A549 (cell line): ENCODE measurements at regions not wholly inside any gene's neighbourhood (a gene's known extent, or its start where the extent isn't known, plus 50 kb on each side); places are given as distances from the start of the nearest gene placed in this dataset.

ENCODE experiments used
- ATAC-seq, 2 experiments: fragments of 200-7000 bp in 1 of 2; fragments of >200 bp in 1 of 2; cut with Nextera tagmentation in 1 of 2; cut with Tn5 transposase in 1 of 2; 3 replicates each; pipeline versions ENCODE4 v1.8.0 to v1.9.1; 2018 to 2020; ENCODE audit warnings: mild to moderate bottlenecking in 1 of 2, moderate library complexity in 1 of 2
- CTCF ChIA-PET: fragments of 300-600 bp; sonication (Branson Sonifier 250); formaldehyde crosslinking; extraction: SDS; loops from one replicate; lab custom pipeline; 2021; ENCODE audit warnings: antibody characterized with exemption, inconsistent platforms; lab: Yijun Ruan, JAX
- POLR2A ChIA-PET: fragments of 350-600 bp; formaldehyde crosslinking; extraction: SDS; loops from one replicate; lab custom pipeline; 2021; ENCODE audit warnings: antibody characterized with exemption, inconsistent platforms; lab: Yijun Ruan, JAX
- DNase-seq, 2 experiments: peaks; one replicate each; pipeline versions ENCODE4 v3.0.0 to v3.0.0-alpha.2; 2011 to 2016; ENCODE audit warnings: low read depth in 1 of 2, low spot score in 1 of 2
- FAIRE-seq: peaks from 2 replicates; lab custom pipeline; 2011; peaks lifted over from hg19 to GRCh38; lab: Jason Lieb, UNC
- H3K27ac ChIP-seq, 2 experiments: fragments of >200 bp; sonication (Bioruptor Twin); formaldehyde crosslinking; 3 replicates each; pipeline ENCODE4 v1.5.1; 2016 to 2017
- H3K4me1 ChIP-seq: fragments of >200 bp; sonication (Bioruptor Twin); formaldehyde crosslinking; 3 replicates; pipeline ENCODE4 v1.6.1; 2016
- H3K4me2 ChIP-seq: fragments of >200 bp; sonication (Bioruptor Twin); formaldehyde crosslinking; 3 replicates; pipeline ENCODE4 v1.6.1; 2016
- H3K4me3 ChIP-seq: fragments of >200 bp; sonication (Bioruptor Twin); formaldehyde crosslinking; 3 replicates; pipeline ENCODE4 v1.5.1; 2016
- H3K9me3 ChIP-seq: fragments of >200 bp; sonication (Bioruptor Twin); formaldehyde crosslinking; 3 replicates; pipeline ENCODE4 v1.6.1; 2016
- BHLHE40 ChIP-seq: IDR thresholded peaks from 2 replicates; pipeline ENCODE4 v1.6.1; 2012; ENCODE audit warnings: low read depth, low read length, inconsistent platforms
- CHD4 ChIP-seq: fragments of 200-600 bp; sonication (generic); IDR thresholded peaks from 2 replicates; pipeline ENCODE4 v1.6.1; 2016; ENCODE audit warnings: antibody characterized with exemption, mild to moderate bottlenecking, borderline replicate concordance
- ESRRA ChIP-seq: fragments of 150-350 bp; IDR thresholded peaks from 2 replicates; pipeline ENCODE4 v1.6.1; 2014; ENCODE audit warnings: mild to moderate bottlenecking, low read length, borderline replicate concordance
- FOXS1 ChIP-seq: fragments of 250-450 bp; sonication (Bioruptor Pico); IDR thresholded peaks from 2 replicates; pipeline ENCODE4 v1.5.0; 2020; ENCODE audit warnings: mild to moderate bottlenecking, moderate library complexity
- GATA3 ChIP-seq: IDR thresholded peaks from 2 replicates; pipeline ENCODE4 v1.6.1; 2012; ENCODE audit warnings: borderline replicate concordance
- HES2 ChIP-seq: fragments of >200 bp; sonication (Bioruptor Twin); formaldehyde crosslinking; IDR thresholded peaks from 2 replicates; pipeline ENCODE4 v1.6.1; 2016
- HMGXB4 ChIP-seq: fragments of 250-450 bp; sonication (Bioruptor Pico); IDR thresholded peaks from 2 replicates; pipeline ENCODE4 v1.5.0; 2021; ENCODE audit warnings: mild to moderate bottlenecking, moderate library complexity, borderline replicate concordance
- JUNB ChIP-seq: fragments of >200 bp; sonication (Bioruptor Twin); formaldehyde crosslinking; IDR thresholded peaks from 2 replicates; pipeline ENCODE4 v1.6.1; 2016
- KDM1A ChIP-seq: fragments of 200-600 bp; sonication (generic); IDR thresholded peaks from 2 replicates; pipeline ENCODE4 v1.6.1; 2016; ENCODE audit warnings: low read depth, mild to moderate bottlenecking
- MAX ChIP-seq: IDR thresholded peaks from 2 replicates; pipeline ENCODE4 v1.6.1; 2012
- NFE2L2 ChIP-seq: fragments of 150-350 bp; conservative IDR thresholded peaks from 2 replicates; pipeline ENCODE4 v1.6.1; 2014; ENCODE audit warnings: low read length
- NR3C1 ChIP-seq: fragments of >200 bp; sonication (Bioruptor Twin); formaldehyde crosslinking; IDR thresholded peaks from 3 replicates; pipeline ENCODE4 v1.6.1; 2017
- POLR2A ChIP-seq: IDR thresholded peaks from 2 replicates; pipeline ENCODE4 v1.6.1; 2012; ENCODE audit warnings: mild to moderate bottlenecking, low read length
- POLR2AphosphoS2 ChIP-seq: conservative IDR thresholded peaks from 2 replicates; pipeline ENCODE4 v1.6.1; 2012; ENCODE audit warnings: low read length, improper control_type of control experiment, inconsistent platforms
- REST ChIP-seq: fragments of 200-600 bp; sonication (generic); IDR thresholded peaks from 2 replicates; pipeline ENCODE4 v1.6.1; 2016; ENCODE audit warnings: antibody characterized with exemption, mild to moderate bottlenecking, moderate library complexity
- SMC3 ChIP-seq: fragments of >200 bp; sonication (Bioruptor Twin); formaldehyde crosslinking; IDR thresholded peaks from 3 replicates; pipeline ENCODE4 v1.6.1; 2018; ENCODE audit warnings: inconsistent platforms
- TP53 ChIP-seq: fragments of 250-450 bp; sonication (Bioruptor Pico); IDR thresholded peaks from 2 replicates; pipeline ENCODE4 v1.5.0; 2021; ENCODE audit warnings: mild to moderate bottlenecking, moderate library complexity
- USF2 ChIP-seq: fragments of 450-650 bp; IDR thresholded peaks from 2 replicates; pipeline ENCODE4 v1.6.1; 2014; ENCODE audit warnings: antibody characterized with exemption
- WGBS: methylation state at CpG from one replicate; pipeline ENCODE4 v1.1.6; 2017; ENCODE audit errors: missing lambda C conversion rate; 5-methylcytosine and 5-hydroxymethylcytosine counted together

- TF ChIP-seq POLR2A, result no peak
- no peak for TF ChIP-seq NFE2L2
- TF ChIP-seq SMC3, result no peak
- TF ChIP-seq, all 56 proteins: peak for 0
Measured at GRCh38 chr3:182315313-182315712, 478.0 kb upstream of the ATP11B start (continued).

GRCh38 chr3:182323126-182323700, 470.1 kb upstream of the ATP11B start:
- ATAC-seq, result no peak

GRCh38 chr3:182323898-182324297, 469.4 kb upstream of the ATP11B start:
- WGBS, result 9% methylated on average over 1 of the region's 1 CpG
- CTCF ChIA-PET, result no interaction called here
- no peak overlapping the region for H3K4me2 ChIP-seq
- no peak for TF ChIP-seq JUNB
- TF ChIP-seq USF2, result no peak
- no peak for TF ChIP-seq ESRRA
- no peak for TF ChIP-seq NR3C1
- no peak for TF ChIP-seq BHLHE40
- TF ChIP-seq REST, result no peak
- TF ChIP-seq KDM1A, result no peak
- TF ChIP-seq TP53 (CRISPR knock-in tag), result no peak
- DNase-seq (no peak), ATAC-seq (no peak), FAIRE-seq (no peak)
- no peak overlapping the region for H3K4me3 ChIP-seq
- no peaks in the 10 kb centered on the region for H3K9me3 ChIP-seq
- H3K4me1 ChIP-seq, result no peaks in the 10 kb centered on the region
- POLR2A ChIA-PET, result no interaction called here
- no peak overlapping the region for H3K27ac ChIP-seq

More at GRCh38 chr3:182323126-182323700, 470.1 kb upstream of the ATP11B start:
- Histone ChIP-seq H3K4me3 (no peak overlapping the region), H3K27ac (no peak overlapping the region), H3K4me1 (no peaks in the 10 kb centered on the region), H3K4me2 (no peak overlapping the region), H3K9me3 (no peaks in the 10 kb centered on the region)
- DNase-seq, result no peak
- FAIRE-seq, result no peak
- CTCF ChIA-PET, result no interaction called here
- POLR2A ChIA-PET, result no interaction called here
- WGBS, result 0% methylated on average over 1 of the region's 1 CpG
- TF ChIP-seq POLR2AphosphoS2 (no peak), GATA3 (no peak), BHLHE40 (no peak), HMGXB4 (CRISPR knock-in tag) (no peak), REST (no peak), SMC3 (no peak), POLR2A (no peak), MAX (no peak), CHD4 (no peak), FOXS1 (CRISPR knock-in tag) (no peak), HES2 (no peak), NR3C1 (no peak)
